ENCODE measurements at regions not wholly inside any gene's neighbourhood (a gene's known extent, or its start where the extent isn't known, plus 50 kb on each side); places are given as distances from the start of the nearest gene placed in this dataset.

DNA sequence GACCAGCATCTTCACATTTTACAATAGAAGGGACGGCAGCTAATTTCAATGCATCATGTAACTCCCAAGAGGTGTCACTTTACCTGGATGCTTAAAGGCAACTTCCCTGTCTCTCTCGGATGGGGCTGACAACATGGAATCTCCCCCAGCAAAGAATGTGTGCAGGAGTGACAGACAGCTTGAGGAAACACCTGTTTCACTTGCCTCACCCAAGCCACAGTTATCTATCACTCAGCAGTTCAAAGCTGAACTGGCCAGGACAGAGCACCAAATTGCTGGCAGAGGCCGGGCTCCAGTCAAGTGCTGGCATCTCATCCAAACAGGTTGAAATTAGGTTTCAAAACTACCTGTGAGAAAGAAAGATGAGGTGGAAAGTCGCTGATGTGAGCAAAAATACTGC lies 538.0 kb upstream of the PLXNA2 start:
- WGBS, 2 experiments (ENCODE audit: low coverage in 1 of 2, low lambda C conversion rate in 2 of 2, missing lambda C conversion rate in 2 of 2): 21 to 24% methylated on average over 4 of the region's 4 CpGs
- no peak for TF ChIP-seq EZH2phosphoT487 (IDR thresholded peaks at IDR 0.05; ENCODE audit: insufficient read depth, low read depth)
- no peak for TF ChIP-seq EZH2 (IDR thresholded peaks at IDR 0.05; ENCODE audit: insufficient read depth, poor library complexity, severe bottlenecking)
- no peak overlapping the region for H3K4me2 ChIP-seq (ENCODE audit: unreplicated experiment)

DNA sequence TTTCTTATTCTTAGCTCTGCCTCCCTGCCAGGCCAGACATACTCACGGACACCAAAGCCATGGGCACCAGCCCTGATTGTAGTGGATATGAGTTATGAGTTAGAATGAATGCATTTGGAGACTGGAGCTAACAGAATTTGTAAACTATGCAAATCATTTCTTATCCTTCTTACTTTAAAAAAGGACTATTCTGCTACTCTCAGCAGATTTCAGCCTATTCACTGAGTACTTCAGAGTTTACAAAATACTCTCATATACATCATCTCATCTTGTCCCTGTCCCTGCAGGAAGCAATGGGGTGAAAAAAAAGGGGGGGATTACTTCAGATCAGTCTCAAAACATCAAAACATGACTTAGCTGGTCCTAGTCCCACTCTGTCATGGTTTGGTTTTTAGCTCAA lies 541.4 kb upstream of the PLXNA2 start:
- Histone ChIP-seq H3K79me2 (ENCODE audit: insufficient read depth) (no peaks in the 10 kb centered on the region), H3K27me3 (replicated peaks; ENCODE audit: insufficient read depth) (no peaks in the 10 kb centered on the region), H3K4me1 (ENCODE audit: insufficient read depth) (no peaks in the 10 kb centered on the region), H3K4me2 (ENCODE audit: unreplicated experiment) (no peak overlapping the region), H3K9ac (no peak overlapping the region), H3F3A (ENCODE audit: insufficient read depth) (no peaks in the 10 kb centered on the region), H3K36me3 (ENCODE audit: low read depth) (no peaks in the 10 kb centered on the region), H4K20me1 (ENCODE audit: insufficient read depth) (no peaks in the 10 kb centered on the region), H3K27ac (no peak overlapping the region), H3K9me2 (ENCODE audit: insufficient read depth) (no peaks in the 10 kb centered on the region), H2AFZ (no peak overlapping the region), H3K4me3 (no peak overlapping the region), H3K9me3 (ENCODE audit: low read depth) (no peaks in the 10 kb centered on the region)
- no peak for TF ChIP-seq EZH2 (IDR thresholded peaks at IDR 0.05; ENCODE audit: insufficient read depth, poor library complexity, severe bottlenecking)
- TF ChIP-seq EZH2phosphoT487 (IDR thresholded peaks at IDR 0.05; ENCODE audit: insufficient read depth, low read depth): no peak
- 12 to 17% methylated on average over 1 of the region's 1 CpG for WGBS, 2 experiments (ENCODE audit: low coverage in 1 of 2, low lambda C conversion rate in 2 of 2, missing lambda C conversion rate in 2 of 2)
- no peak for DNase-seq
- in situ Hi-C loops (cut with MboI): no loop called here

More for the DNA sequence above, 538.0 kb upstream of the PLXNA2 start:
- no peak for DNase-seq
- no peak overlapping the region for H3K27ac ChIP-seq
- no peaks in the 10 kb centered on the region for H3F3A ChIP-seq (ENCODE audit: insufficient read depth)
- in situ Hi-C loops (cut with MboI): no loop called here
- no peaks in the 10 kb centered on the region for H3K9me3 ChIP-seq (ENCODE audit: low read depth)
- H4K20me1 ChIP-seq (ENCODE audit: insufficient read depth): no peaks in the 10 kb centered on the region
- H2AFZ ChIP-seq: no peak overlapping the region
- no peaks in the 10 kb centered on the region for H3K79me2 ChIP-seq (ENCODE audit: insufficient read depth)
- no peak overlapping the region for H3K9ac ChIP-seq
- H3K27me3 ChIP-seq (replicated peaks; ENCODE audit: insufficient read depth): no peaks in the 10 kb centered on the region
- no peaks in the 10 kb centered on the region for H3K9me2 ChIP-seq (ENCODE audit: insufficient read depth)
- no peak overlapping the region for H3K4me3 ChIP-seq
- H3K4me1 ChIP-seq (ENCODE audit: insufficient read depth): no peaks in the 10 kb centered on the region
- H3K36me3 ChIP-seq (ENCODE audit: low read depth): no peaks in the 10 kb centered on the region

DNA sequence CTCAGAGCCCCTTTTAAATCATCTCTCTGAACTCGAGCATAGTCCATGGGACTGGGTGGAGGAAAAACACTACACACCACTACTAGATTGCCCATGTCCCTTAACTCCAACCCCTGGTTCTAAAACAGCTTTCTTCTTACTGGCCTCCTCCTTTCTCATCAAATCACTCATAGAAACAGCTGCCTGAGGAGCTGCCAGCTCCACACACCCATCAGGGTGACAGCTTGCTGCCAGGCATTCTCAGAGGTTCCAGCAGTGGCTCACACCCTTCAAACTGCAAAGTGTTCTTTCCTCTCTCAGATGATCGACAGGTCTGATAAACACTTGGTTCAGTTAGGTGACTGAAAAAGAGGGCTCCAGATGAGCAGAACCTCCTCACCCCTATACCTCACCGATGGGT lies 543.0 kb upstream of the PLXNA2 start:
- in situ Hi-C loops (cut with MboI): no loop called here
- H2AFZ ChIP-seq: no peak overlapping the region
- no peaks in the 10 kb centered on the region for H3K27me3 ChIP-seq (replicated peaks; ENCODE audit: insufficient read depth)
- no peak overlapping the region for H3K27ac ChIP-seq
- no peaks in the 10 kb centered on the region for H3K9me3 ChIP-seq (ENCODE audit: low read depth)
- no peaks in the 10 kb centered on the region for H3K4me1 ChIP-seq (ENCODE audit: insufficient read depth)
- no peaks in the 10 kb centered on the region for H3F3A ChIP-seq (ENCODE audit: insufficient read depth)
- no peak for DNase-seq
- no peaks in the 10 kb centered on the region for H3K79me2 ChIP-seq (ENCODE audit: insufficient read depth)
- no peak overlapping the region for H3K4me3 ChIP-seq
- 12 to 21% methylated on average over 3 of the region's 3 CpGs for WGBS, 2 experiments (ENCODE audit: low coverage in 1 of 2, low lambda C conversion rate in 2 of 2, missing lambda C conversion rate in 2 of 2)
- H3K4me2 ChIP-seq (ENCODE audit: unreplicated experiment): no peak overlapping the region
- H4K20me1 ChIP-seq (ENCODE audit: insufficient read depth): no peaks in the 10 kb centered on the region
- H3K9me2 ChIP-seq (ENCODE audit: insufficient read depth): no peaks in the 10 kb centered on the region
- TF ChIP-seq EZH2phosphoT487 (IDR thresholded peaks at IDR 0.05; ENCODE audit: insufficient read depth, low read depth): no peak
- TF ChIP-seq EZH2 (IDR thresholded peaks at IDR 0.05; ENCODE audit: insufficient read depth, poor library complexity, severe bottlenecking): no peak
- no peaks in the 10 kb centered on the region for H3K36me3 ChIP-seq (ENCODE audit: low read depth)
- no peak overlapping the region for H3K9ac ChIP-seq

DNA sequence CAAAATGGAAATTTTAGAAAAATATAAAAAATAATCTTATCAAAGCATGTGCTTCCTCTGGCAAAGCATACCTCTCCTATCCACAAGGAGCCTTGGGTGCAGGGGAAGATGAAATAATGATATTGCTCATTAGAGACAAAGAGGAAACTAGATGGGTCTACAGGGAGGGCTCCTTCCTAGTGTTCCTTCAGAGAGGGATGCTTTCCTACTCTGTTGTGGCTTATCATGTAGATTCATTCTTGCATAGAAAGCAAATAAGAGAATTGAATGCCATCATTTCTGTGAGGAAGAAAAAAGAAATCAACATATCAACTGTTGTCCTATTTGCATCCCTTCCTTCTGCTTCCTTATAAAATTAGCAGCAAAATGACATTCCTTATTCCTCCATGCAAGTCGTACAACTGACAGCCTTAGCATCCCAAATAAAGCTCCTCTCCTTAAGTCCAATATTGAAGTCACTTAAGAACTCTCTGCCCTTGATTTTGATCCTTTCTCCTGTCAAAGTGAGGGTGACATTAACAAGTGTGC lies 543.9 kb upstream of the PLXNA2 start:
- no peak for DNase-seq
- Histone ChIP-seq H3K9ac (no peak overlapping the region), H3F3A (ENCODE audit: insufficient read depth) (no peaks in the 10 kb centered on the region), H3K9me3 (ENCODE audit: low read depth) (no peaks in the 10 kb centered on the region), H3K9me2 (ENCODE audit: insufficient read depth) (no peaks in the 10 kb centered on the region), H3K4me2 (ENCODE audit: unreplicated experiment) (no peak overlapping the region), H2AFZ (no peak overlapping the region), H3K79me2 (ENCODE audit: insufficient read depth) (no peaks in the 10 kb centered on the region), H3K36me3 (ENCODE audit: low read depth) (no peaks in the 10 kb centered on the region), H3K27me3 (replicated peaks; ENCODE audit: insufficient read depth) (no peaks in the 10 kb centered on the region), H3K27ac (no peak overlapping the region), H3K4me1 (ENCODE audit: insufficient read depth) (no peaks in the 10 kb centered on the region), H3K4me3 (no peak overlapping the region), H4K20me1 (ENCODE audit: insufficient read depth) (no peaks in the 10 kb centered on the region)
- WGBS, 2 experiments (ENCODE audit: low coverage in 1 of 2, low lambda C conversion rate in 2 of 2, missing lambda C conversion rate in 2 of 2): 0 to 4% methylated on average over 1 of the region's 1 CpG
- in situ Hi-C loops (cut with MboI): no loop called here
- TF ChIP-seq EZH2 (IDR thresholded peaks at IDR 0.05; ENCODE audit: insufficient read depth, poor library complexity, severe bottlenecking) (no peak), EZH2phosphoT487 (IDR thresholded peaks at IDR 0.05; ENCODE audit: insufficient read depth, low read depth) (no peak)

DNA sequence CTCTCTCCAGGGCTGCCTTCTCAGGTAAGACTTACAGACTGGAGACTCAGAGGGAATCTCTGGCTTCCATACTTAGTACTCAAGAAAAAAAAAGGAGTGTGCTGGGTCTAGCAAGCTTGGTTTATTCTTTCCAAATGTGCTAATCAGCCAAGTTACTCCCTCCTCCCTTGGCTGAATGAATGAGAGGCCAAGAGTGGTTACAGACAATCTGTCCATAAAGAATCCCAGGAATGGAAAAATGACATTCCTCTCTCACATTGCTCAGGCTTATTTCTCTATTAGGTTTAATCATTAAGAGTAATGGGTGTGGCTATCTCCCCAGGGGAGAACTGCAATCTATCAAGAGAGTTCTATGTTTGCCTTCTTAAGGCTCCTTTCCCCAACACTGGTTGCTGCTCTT lies 547.3 kb upstream of the PLXNA2 start:
- H3K4me1 ChIP-seq (ENCODE audit: insufficient read depth): no peaks in the 10 kb centered on the region
- TF ChIP-seq EZH2phosphoT487 (IDR thresholded peaks at IDR 0.05; ENCODE audit: insufficient read depth, low read depth) (no peak), EZH2 (IDR thresholded peaks at IDR 0.05; ENCODE audit: insufficient read depth, poor library complexity, severe bottlenecking) (no peak)
- no peaks in the 10 kb centered on the region for H3K79me2 ChIP-seq (ENCODE audit: insufficient read depth)
- in situ Hi-C loops (cut with MboI): no loop called here
- H2AFZ ChIP-seq: no peak overlapping the region
- H3K9me2 ChIP-seq (ENCODE audit: insufficient read depth): no peaks in the 10 kb centered on the region
- no peak overlapping the region for H3K9ac ChIP-seq
- H3K4me3 ChIP-seq: no peak overlapping the region
- no peaks in the 10 kb centered on the region for H3K27me3 ChIP-seq (replicated peaks; ENCODE audit: insufficient read depth)
- H4K20me1 ChIP-seq (ENCODE audit: insufficient read depth): no peaks in the 10 kb centered on the region
- DNase-seq: no peak
- H3K4me2 ChIP-seq (ENCODE audit: unreplicated experiment): no peak overlapping the region
- no peaks in the 10 kb centered on the region for H3K36me3 ChIP-seq (ENCODE audit: low read depth)
- H3F3A ChIP-seq (ENCODE audit: insufficient read depth): no peaks in the 10 kb centered on the region
- H3K9me3 ChIP-seq (ENCODE audit: low read depth): no peaks in the 10 kb centered on the region
- no peak overlapping the region for H3K27ac ChIP-seq
